ENCODE measurements at regions not wholly inside any gene's neighbourhood (a gene's known extent, or its start where the extent isn't known, plus 50 kb on each side); places are given as distances from the start of the nearest gene placed in this dataset.

DNA sequence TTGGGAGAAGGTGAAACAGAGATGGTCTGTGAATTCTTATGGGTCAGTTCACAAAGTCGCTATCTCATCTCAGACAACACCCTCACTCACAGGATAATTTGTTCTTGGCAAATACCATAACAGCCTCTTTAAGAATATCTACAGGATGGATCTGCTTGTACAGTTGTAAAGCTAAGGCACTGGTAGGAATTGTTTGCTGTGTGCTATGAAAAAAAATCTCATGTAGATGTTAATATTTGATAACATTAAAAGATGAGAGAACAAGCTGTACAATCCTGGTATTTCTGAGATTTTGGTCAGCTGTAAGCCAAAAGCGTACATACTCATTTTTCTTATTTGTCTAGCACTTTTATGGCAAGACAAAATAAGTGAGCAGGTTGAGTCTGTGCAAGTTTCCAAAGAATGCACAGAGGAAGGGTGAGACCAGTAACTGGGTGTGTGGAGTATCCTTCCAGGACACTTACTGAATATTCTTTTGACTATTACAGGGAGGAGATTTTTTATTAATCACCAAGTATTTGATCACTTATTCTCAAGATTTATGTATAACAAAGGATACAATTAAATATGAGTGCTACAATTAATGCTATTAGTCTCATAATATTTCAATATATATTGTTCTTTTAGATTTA, 814.5 kb upstream of the MIR17HG start:
- POLR2A ChIA-PET (ENCODE audit: low non-redundant PET), result no interaction called here
- Histone ChIP-seq H3K4me1 (ENCODE audit: insufficient read depth, low read length, poor library complexity, severe bottlenecking) (no peaks in the 10 kb centered on the region), H3K4me3 (ENCODE audit: low read depth, low read length, poor library complexity, severe bottlenecking) (no peak overlapping the region), H3K9me3 (ENCODE audit: low read depth, low read length, poor library complexity, severe bottlenecking) (no peaks in the 10 kb centered on the region), H3K27ac (ENCODE audit: low read depth, low read length, poor library complexity, severe bottlenecking) (no peak overlapping the region), H3K36me3 (ENCODE audit: insufficient read depth, low read length, poor library complexity, severe bottlenecking) (no peaks in the 10 kb centered on the region), H3K27me3 (replicated peaks; ENCODE audit: insufficient read depth, low read depth, low read length, poor library complexity) (no peaks in the 10 kb centered on the region)
- intact Hi-C loops (cut with micrococcal nuclease; ENCODE audit: unreplicated experiment), result no loop called here
- no peak for DNase-seq (ENCODE audit: low spot score)
- no peak for TF ChIP-seq EZH2 (IDR thresholded peaks at IDR 0.05; ENCODE audit: borderline replicate concordance, low read depth, low read length, poor library complexity, severe bottlenecking)
- CTCF ChIA-PET, result no interaction called here
- BruUV-seq (replicated peaks), result no TSS peak

DNA sequence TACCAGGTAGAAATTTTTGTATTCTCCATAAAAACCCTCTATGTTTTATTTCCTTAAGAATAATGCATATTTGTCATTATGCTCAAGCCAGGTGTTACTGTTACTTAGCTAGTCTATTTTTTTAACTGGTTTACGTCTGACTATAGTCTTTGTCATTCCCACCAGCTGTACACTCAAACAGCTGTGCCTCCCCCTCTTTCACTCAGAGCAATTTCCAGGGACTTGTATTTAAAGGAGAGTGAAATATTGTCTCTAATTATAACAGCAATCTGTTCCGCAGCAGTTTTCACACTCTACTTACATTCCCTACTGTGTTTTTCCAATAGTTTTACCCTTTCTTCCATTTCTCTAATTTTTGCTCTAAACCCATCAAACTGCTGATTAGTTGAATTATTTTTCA, 813.6 kb upstream of the MIR17HG start:
- no TSS peak for BruUV-seq (replicated peaks)
- H3K4me1 ChIP-seq (ENCODE audit: insufficient read depth, low read length, poor library complexity, severe bottlenecking), result no peaks in the 10 kb centered on the region

DNA sequence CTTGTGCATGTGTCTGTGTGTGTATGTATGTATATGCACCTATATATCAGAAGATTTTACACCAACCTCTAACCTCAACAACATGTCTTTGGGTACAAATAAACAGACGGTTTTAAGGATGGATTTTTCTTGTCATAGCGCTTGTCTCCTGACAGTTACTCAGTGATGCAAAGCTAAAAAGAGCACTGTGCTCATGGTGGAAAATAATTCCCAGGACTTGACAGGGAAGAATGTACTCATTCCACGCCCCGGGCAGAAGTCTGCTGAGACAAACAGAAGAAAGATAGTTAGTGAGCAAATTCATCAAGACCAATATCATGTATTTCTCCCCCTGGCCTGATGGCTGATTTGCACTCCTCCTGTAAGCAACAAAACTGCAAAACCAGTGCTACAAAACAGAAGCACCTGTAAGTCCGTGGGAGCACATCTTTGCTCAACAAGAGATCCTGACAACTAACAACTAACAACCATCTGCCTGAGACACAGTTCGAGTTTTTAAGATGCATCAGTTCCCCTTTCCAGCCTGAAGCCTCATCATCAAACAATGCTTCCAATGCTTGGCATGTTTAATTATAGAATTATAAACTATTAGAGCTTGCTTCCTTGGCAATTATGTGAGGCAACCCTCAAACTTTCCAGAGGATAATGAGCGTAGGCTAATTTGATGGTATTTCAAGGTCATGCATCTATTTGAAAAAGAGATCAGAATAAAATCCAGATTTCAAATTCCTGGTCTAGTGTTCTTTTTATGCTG, 812.7 kb upstream of the MIR17HG start:
- Histone ChIP-seq H3K4me3 (ENCODE audit: low read depth, low read length, poor library complexity, severe bottlenecking) (no peak overlapping the region), H3K27me3 (replicated peaks; ENCODE audit: insufficient read depth, low read depth, low read length, poor library complexity) (no peaks in the 10 kb centered on the region), H3K4me1 (ENCODE audit: insufficient read depth, low read length, poor library complexity, severe bottlenecking) (no peaks in the 10 kb centered on the region), H3K36me3 (ENCODE audit: insufficient read depth, low read length, poor library complexity, severe bottlenecking) (no peaks in the 10 kb centered on the region), H3K27ac (ENCODE audit: low read depth, low read length, poor library complexity, severe bottlenecking) (no peak overlapping the region), H3K9me3 (ENCODE audit: low read depth, low read length, poor library complexity, severe bottlenecking) (no peaks in the 10 kb centered on the region)
- POLR2A ChIA-PET (ENCODE audit: low non-redundant PET), result no interaction called here
- no TSS peak for BruUV-seq (replicated peaks)
- intact Hi-C loops (cut with micrococcal nuclease; ENCODE audit: unreplicated experiment), result no loop called here
- CTCF ChIA-PET, result no interaction called here
- TF ChIP-seq, protein P1, sequence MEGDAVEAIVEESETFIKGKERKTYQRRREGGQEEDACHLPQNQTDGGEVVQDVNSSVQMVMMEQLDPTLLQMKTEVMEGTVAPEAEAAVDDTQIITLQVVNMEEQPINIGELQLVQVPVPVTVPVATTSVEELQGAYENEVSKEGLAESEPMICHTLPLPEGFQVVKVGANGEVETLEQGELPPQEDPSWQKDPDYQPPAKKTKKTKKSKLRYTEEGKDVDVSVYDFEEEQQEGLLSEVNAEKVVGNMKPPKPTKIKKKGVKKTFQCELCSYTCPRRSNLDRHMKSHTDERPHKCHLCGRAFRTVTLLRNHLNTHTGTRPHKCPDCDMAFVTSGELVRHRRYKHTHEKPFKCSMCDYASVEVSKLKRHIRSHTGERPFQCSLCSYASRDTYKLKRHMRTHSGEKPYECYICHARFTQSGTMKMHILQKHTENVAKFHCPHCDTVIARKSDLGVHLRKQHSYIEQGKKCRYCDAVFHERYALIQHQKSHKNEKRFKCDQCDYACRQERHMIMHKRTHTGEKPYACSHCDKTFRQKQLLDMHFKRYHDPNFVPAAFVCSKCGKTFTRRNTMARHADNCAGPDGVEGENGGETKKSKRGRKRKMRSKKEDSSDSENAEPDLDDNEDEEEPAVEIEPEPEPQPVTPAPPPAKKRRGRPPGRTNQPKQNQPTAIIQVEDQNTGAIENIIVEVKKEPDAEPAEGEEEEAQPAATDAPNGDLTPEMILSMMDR (conservative IDR thresholded peaks at IDR 0.05; ENCODE audit: low read depth, low read length), result no peak
- no peak for TF ChIP-seq EZH2 (IDR thresholded peaks at IDR 0.05; ENCODE audit: borderline replicate concordance, low read depth, low read length, poor library complexity, severe bottlenecking)
- DNase-seq (ENCODE audit: low spot score), result no peak

More for the DNA sequence above, 813.6 kb upstream of the MIR17HG start:
- Histone ChIP-seq H3K27ac (ENCODE audit: low read depth, low read length, poor library complexity, severe bottlenecking) (no peak overlapping the region), H3K36me3 (ENCODE audit: insufficient read depth, low read length, poor library complexity, severe bottlenecking) (no peaks in the 10 kb centered on the region), H3K27me3 (replicated peaks; ENCODE audit: insufficient read depth, low read depth, low read length, poor library complexity) (no peaks in the 10 kb centered on the region), H3K9me3 (ENCODE audit: low read depth, low read length, poor library complexity, severe bottlenecking) (no peaks in the 10 kb centered on the region), H3K4me3 (ENCODE audit: low read depth, low read length, poor library complexity, severe bottlenecking) (no peak overlapping the region)
- CTCF ChIA-PET, result no interaction called here
- POLR2A ChIA-PET (ENCODE audit: low non-redundant PET), result no interaction called here
- intact Hi-C loops (cut with micrococcal nuclease; ENCODE audit: unreplicated experiment), result no loop called here
- no peak for TF ChIP-seq EZH2 (IDR thresholded peaks at IDR 0.05; ENCODE audit: borderline replicate concordance, low read depth, low read length, poor library complexity, severe bottlenecking)
- TF ChIP-seq, protein P1 (conservative IDR thresholded peaks at IDR 0.05; ENCODE audit: low read depth, low read length), result no peak
- DNase-seq (ENCODE audit: low spot score), result no peak

All from A673 (cell line).